HG02678 (cell line): ENCODE measurements at regions not wholly inside any gene's neighbourhood (a gene's known extent, or its start where the extent isn't known, plus 50 kb on each side); places are given as distances from the start of the nearest gene placed in this dataset.
"Not testable (repeated sequence)": the region's sequence is repeated elsewhere in the genome, so short reads cannot be mapped to it uniquely, and the experiment has no call there.

Source experiments
- ATAC-seq: cut with Tn5 transposase; IDR thresholded peaks from one replicate; pipeline ENCODE4 v1.9.1; 2021; ENCODE audit warnings: mild to moderate bottlenecking, moderate library complexity; ENCODE audit not compliant: unreplicated experiment

DNA sequence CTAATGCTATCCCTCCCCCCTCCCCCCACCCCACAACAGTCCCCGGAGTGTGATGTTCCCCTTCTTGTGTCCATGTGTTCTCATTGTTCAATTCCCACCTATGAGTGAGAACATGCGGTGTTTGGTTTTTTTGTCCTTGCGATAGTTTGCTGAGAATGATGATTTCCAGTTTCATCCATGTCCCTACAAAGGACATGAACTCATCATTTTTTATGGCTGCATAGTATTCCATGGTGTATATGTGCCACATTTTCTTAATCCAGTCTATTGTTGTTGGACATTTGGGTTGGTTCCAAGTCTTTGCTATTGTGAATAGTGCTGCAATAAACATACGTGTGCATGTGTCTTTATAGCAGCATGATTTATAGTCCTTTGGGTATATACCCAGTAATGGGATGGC lies 133.7 kb upstream of the ANK3 start:
- not testable (repeated sequence) for ATAC-seq

DNA sequence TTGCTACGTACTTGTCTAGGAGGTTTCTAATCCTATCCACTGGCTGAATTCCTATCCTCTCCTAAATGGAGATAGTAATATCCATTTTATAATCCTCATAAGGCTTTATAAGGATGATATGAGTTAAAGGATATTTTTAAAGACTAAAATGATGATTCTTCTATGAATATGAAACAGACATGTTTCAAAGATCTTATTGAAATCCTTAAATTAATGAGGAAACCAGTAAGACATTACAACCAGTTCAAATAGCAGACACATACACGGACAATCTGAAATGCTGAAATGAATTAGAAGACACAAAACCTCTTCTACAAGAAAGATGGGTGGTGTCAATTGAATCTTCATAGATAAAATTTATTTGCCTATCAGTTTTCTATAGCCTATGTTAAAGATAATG lies 132.9 kb upstream of the ANK3 start:
- ATAC-seq: no peak

DNA sequence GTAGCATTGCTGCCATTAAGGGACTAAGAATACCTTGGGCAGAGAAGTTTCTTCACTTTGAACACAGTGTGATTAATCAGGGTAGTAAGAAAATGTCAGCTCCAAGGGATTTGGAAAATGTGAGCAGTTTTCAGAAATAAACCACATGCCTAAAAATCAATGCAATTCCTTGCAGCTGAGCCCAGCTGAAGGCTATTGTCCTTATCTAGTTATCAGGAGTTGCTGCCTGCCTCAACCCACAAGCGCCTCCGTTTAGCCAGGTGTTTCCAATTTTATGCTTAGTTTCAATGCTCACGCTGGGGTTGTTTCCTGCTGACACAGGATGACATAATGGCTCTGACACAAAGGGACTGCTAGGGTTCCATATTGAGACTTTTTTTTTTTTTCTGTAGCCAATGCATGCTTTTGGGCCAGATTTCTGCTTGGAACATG lies 132.3 kb upstream of the ANK3 start:
- no peak for ATAC-seq

DNA sequence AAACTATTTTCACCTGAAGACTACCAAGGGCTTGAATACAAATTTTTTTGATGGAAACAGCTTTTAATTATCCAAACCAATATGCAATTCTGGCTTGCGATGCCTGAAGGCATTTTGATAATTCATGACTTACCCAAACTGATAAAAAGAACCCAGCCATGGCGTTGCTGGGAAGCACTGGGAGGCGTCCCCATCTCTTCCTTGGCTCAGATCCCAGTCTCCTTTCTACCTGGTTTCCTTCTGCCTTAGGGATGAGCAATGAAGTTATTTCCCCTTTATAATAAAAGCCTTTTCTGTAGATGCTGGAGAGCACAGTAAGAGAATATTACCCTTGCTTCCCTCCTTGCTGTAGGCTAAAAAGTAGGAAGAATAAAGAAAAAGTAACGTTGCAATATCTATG lies 129.1 kb upstream of the ANK3 start:
- ATAC-seq: no peak

DNA sequence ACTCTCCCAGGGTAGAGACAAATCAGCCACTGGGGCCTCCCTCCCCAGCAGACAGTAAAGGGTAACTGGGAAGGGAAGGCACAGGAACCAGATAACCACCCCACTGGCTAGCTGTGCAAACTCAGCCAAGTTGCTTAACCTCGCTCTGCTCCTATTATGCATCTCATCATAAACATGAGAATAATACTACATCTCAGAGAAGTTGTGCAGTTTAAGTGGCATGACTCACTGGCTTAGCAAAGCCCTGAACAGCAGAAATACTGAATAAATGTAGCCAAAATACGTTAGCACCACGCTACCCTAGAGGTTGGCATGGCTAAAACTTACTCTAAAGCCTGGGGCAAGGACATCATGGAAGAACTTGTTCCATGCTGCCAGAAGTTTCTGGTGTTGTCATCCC lies 128.1 kb upstream of the ANK3 start:
- ATAC-seq: no peak

DNA sequence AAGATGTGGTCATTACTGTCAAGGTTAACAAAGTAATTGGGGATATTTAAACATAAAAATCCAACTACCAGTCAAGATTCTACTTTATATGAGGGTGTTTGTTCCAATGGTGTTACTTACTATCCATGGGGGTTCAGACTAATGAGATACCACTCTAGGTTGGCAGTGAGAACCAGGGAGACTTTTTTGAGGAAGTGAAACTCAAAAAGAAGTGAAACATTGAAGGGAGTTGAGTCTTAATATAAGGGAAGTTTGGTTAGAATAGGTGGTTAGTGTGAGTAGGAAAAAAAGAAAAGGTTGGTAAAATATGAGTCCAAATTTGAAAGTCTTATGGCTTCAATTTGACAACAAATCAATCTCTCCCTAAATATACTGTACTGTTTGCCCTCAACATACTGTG lies 123.6 kb upstream of the ANK3 start:
- ATAC-seq: peak; percentile 62

DNA sequence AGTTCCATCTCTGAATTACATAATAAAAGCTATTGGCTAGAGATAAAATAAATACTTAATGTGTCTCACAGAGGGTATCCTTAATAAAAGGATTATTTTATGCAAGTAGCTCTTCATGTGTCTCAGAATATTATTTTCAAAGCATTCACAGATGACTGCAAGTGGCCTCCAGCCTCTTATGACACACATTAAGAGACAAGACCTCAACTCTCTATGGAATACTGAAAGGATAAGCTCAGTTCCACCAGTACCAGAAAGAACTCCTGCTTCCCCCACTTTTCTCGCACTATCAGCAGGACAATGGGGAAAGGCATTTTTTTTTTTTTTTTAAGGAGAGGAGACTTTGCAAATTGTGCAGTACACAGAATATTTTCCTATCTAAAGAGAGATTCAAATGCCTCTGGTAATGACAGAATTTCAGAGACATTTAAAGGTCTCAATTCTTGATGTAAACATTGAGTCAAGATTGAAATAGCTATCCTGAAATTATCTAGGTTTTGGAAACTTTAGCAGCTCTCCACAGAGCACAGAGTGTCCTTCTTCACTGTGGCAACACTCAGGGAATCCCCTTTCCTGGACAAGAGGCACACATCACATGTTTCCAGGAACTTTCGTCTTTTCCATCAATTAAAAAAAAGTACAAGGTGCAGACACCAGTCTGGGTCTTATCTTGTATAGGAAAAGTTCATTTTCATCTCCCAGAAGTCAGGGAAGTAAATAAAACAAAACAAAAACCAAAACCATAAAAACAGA lies 122.0 kb upstream of the ANK3 start:
- ATAC-seq: no peak

DNA sequence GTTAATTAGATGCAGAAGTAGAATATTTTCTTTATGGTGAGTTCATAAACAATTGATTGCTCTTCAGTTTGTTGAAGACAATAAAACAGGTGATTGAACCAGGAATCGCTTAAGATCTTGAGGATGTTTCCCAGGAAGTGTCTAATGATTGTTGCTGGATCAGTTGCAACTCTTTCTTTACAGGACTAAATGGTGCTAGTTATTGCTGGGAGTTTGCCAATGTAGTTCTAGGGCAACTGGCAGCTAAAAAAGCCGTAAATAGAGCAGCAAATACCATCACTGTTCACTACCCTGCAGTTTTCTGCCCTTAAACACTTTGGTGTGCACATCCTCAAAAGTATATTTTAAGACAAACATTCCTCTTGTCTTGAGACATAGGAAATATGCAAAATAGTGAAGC lies 119.2 kb upstream of the ANK3 start:
- ATAC-seq: no peak

DNA sequence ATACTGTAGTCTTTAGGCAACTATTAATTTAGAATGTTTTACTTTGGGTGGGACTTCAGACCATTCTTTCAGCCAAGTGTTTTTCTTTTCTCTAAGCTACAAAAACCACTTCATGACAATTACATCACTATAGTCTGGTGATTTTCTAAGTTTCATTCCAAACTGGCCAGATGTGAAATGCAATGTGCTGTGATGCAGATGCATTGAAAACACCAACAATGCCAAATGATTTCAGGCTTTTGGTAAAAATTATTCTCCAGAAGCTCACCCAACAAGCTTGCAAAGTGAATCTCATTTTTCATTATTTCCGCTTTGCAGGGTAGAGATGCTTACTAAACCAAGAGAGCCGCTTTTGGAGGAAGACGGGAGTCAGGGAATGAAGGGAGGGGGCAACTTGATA lies 118.4 kb upstream of the ANK3 start:
- ATAC-seq: no peak

DNA sequence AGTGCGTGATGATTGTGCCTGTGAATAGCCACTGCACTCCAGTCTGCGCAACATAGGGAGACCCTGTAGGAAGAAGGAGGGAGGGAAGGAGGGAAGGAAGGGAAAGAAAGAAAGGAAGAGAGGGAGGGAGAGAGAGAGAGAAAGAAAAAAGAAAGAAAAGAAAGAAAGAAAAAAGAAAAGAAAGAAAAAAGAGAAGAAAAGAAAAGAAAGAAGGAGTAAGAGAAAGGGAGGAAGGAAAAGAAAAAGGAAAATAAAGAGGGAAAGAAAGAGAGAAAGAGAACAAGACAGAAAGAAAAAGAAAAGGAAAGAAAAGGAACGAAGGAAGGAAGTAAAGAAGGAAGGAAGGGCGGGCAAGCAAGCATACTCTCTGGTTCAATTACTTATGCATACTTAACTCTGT lies 112.9 kb upstream of the ANK3 start:
- no peak for ATAC-seq

DNA sequence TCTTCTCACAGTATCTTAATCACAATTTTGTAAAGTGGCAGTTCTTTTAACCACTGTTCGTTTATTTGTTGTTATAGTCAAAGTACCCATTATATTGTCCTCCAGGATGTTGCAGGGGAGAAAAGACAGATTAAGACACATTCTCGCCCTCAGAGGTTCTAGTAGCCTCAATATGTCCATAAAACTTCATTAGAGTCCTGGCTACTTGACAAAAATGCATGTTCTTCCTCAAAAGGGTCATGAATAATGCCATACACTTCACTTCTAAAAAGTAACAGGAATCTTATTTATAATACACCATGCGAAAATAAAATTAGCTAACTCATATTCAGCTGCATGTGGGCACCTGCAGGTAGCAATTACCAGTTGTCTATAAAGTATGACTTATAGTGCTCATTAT lies 109.3 kb upstream of the ANK3 start:
- ATAC-seq: no peak

DNA sequence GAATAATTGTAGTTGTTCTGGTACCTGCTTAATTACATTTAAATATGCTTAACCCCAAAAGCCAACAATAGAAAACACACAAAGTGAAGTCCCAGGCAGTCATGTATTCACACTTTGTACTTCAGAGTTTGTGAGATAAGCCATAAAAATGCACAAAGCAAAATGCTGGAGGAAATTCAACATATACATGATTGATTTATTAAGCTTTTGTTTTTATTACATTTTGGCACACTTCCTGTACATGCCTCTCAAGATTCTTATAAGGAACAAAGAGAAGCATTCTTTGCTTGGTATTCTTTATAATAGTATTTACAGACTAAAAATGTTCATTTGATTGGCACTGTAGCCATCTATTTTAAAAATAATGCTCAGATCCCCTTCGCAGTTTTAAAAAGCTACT lies 107.7 kb upstream of the ANK3 start:
- no peak for ATAC-seq

DNA sequence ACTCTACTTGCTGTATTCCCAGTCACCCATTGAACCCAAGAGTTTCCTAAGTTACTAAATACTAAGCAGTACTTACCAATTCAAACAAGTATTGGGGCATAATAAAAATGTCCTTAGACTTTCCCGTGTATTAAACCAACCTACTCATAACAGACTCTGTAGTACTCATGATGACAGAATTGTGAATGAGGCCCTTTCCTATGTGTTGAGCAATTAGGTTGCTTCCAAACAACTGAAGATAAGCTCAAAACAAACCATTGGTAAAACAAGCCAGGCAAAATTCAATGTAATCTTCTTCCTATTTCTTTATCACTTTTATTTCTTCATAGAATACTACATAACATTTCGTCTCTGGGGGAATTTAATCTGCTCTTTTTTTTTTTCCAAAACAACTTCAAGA lies 106.5 kb upstream of the ANK3 start:
- no peak for ATAC-seq

DNA sequence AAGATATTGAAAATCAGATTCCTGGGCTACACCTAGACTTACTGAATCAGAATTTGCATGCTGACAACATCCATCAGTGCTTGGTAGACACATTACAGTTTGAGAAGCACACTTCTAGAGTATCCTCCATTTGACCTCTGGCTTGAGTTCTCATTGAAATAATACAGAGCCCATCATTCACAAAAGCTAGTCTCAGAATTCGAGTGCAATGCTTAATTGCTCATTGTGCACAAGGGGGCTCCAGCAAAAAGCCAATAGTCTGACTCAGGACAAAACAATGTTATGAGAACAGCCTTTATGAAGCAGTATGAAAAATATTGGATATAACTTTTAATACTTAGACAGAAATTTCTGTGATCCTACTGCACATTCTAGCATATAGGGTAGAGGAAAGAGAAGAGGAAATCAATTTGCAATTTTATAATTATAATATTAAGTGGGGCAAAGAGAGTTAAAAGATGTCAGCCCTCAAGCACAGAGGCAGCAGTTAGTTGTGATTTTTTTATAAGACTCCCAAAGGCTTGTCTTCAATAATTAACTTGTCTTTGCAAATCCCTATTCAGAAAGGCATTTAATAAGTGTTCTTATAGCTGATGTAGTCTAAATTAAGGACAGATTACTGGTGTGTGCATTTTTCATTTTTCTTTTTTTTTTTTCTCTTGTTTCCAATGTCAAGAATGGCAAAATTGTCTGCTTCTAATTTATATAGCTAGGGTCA lies 105.8 kb upstream of the ANK3 start:
- no peak for ATAC-seq

DNA sequence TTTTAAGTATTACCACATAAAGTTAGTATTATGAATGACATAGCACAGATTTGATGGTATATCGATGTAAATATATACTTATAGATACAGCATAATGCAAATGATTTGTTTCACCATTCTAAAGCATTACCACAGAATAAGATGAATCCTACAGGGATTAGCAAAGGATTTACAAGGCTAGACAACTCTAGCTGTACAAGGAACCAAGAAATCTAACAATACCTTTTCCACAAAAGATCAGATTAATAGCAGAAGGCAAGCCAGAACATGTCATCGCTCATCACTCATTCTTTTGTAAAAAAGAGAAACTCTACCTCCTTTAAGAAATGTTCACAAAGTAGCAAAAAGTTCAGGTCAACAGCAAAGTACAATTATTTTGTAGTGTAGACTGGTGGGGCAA lies 105.1 kb upstream of the ANK3 start:
- ATAC-seq: no peak

DNA sequence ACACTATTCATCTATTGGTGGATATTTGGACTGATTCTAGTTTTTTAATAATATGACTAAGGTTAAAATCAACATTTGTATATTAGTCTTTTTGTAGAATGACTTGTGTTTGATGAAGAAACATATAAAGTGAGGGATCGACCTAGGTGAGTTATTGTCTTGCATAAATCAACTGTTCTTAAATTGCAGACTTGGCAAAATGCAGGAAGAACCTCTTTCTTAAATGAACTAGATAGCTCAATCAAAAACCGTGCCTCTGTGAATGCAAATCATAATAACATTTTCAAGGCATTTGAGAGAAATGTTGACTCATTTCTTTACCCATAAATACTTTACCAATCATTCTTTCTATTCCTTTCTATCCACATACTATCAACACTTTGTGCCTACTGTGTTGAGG lies 101.5 kb upstream of the ANK3 start:
- no peak for ATAC-seq

DNA sequence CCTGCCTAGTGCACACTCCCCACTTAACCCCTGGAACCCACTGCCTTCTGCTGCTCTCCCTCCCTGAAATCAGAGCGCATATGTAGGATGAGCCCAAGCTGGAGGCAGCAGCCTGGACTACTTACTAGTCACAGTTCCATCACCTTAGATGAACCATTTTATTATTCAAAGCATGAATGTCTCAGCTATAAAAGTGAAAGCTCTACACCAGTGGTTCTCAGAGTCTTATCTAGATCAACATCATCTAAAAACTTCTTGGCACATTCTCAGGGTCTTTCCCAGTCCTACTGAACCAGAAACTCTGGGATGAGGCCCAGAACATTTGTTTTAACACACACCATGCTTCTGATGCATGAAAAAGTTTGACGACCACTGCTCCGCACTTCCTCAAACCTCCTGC lies 100.3 kb upstream of the ANK3 start:
- ATAC-seq: no peak

DNA sequence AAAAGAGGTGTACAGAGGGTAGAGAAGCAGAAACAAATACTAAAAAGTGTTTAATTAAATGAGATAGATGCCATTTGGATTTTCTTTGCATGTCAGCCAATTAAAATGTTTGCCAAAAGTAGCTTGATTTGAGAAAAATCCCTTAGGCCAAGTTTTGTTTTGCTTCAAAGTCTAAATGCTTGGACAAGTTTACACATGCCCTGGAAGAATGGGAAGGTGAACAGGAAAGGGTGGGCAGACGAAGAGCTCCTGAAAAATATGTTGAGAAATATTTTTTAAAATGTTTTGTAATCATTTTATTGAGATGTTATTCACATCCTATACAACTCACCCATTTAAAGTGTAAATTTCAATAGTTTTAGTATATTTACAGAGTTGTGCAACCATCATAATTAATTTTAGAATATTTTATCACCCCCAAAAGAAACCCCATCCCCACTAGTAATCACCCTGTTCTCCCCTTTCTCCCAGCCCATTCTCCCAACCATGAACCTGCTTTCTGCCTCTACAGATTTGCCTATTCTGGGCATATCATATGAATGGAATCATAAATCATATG lies 98.5 kb upstream of the ANK3 start:
- no peak for ATAC-seq

DNA sequence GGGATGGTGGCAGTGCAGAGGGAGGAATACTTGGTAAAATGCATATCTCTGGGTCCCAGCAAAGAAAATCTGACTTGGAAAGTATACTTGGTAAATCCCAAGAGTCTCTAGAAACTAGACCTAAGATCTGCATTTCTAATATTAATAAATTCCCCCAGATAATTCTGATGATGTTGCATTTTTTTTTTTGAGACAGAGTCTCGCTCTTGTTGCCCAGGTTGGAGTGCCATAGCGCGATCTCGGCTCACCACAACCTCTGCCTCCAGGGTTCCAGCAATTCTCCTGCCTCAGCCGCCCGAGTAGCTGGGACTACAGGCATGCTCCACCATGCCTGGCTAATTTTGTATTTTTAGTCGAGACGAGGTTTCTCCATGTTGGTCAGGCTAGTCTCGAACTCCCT lies 97.9 kb upstream of the ANK3 start:
- no peak for ATAC-seq

DNA sequence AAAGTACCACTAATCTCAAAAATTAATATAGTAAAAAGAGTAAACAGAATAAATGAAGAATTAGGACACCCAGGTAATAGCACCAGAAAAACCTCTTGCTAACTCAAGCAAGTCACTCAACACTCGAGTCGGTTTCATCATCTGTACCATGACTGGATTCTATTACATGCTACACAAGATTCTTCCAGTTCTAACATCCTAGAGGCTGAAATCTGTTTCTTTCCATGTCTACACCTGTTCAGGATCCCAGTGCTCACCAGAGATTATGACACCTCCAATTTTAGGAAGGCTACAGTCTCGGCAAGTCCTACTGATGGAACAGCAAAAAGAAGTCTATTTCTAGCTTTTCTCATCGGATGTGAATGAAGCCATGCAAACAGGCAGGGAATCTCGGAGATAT lies 95.3 kb upstream of the ANK3 start:
- ATAC-seq: no peak

DNA sequence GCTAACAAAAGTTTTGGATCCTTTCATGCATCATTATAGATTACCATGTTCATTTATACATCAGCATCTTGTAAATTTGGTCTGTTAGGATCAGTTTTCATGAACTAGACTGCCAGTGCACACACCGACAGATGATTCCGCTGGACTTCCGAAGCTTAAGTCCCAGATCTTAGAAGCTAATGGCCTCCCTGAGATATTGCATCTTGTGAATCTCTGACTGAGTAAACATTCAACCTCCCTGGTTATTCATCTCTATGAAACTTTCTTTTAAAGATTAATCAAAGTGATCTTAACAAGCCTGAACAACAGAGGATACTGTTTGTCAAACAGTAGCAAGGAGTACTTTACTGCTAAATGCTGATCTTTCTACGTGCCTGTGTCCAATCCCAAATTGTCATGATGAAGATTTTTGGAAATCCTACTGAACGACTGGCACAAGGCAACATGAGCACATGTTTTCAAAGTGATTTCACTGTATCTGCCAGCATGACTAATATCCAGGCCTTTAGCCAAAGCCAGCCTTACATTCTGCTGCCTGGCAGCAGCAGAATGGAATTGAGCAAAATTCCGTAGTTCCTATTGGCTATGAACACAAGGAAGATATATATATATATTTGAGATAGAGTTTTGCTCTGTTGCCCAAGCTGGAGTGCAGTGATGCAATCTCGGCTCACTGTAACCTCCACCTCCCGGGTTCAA lies 91.3 kb upstream of the ANK3 start:
- ATAC-seq: no peak
